Ovary (tissue), 3 donors: ENCODE measurements at regions not wholly inside any gene's neighbourhood (a gene's known extent, or its start where the extent isn't known, plus 50 kb on each side); places are given as distances from the start of the nearest gene placed in this dataset.

Source experiments
- CTCF ChIP-seq, 3 donors: fragments of 450-650 bp in 2 of 3; fragments of 200-600 bp in 1 of 3; IDR thresholded peaks; one replicate each; pipeline versions ENCODE4 v1.5.1 to v1.8.0; 2016 to 2022; ENCODE audit warnings: antibody characterized with exemption in 3 of 3, mild to moderate bottlenecking in 1 of 3
- POLR2A ChIP-seq: fragments of 450-650 bp; IDR thresholded peaks from one replicate; pipeline ENCODE4 v1.6.1; 2017; ENCODE audit warnings: antibody characterized with exemption, mild to moderate bottlenecking, moderate library complexity
- donor health status: DM: no; HTN: no; CAD: no.

DNA sequence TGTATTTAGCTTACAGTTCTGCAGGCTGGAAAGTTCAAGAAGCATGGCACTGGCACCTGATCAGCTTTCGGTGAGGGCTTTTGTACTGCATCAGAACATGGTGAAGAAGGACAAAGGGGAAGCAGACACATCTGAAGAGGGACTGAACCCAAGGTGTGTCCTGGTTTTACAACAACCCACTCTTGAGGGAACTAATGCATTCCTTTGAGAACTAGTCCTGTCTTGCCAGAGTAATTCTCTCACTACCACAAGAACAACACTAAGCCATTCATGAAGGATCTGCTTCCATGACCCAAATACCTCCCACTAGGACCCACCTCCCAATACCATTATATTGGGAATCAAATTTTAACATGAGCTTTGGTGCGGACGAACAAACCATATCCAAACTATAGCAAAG, 93.6 kb downstream of the RFC3 start:
- TF ChIP-seq CTCF (IDR thresholded peaks at IDR 0.05) (no peak), POLR2A (no peak)
